GM21360 (cell line): ENCODE measurements at regions not wholly inside any gene's neighbourhood (a gene's known extent, or its start where the extent isn't known, plus 50 kb on each side); places are given as distances from the start of the nearest gene placed in this dataset.
"Not testable (repeated sequence)": the region's sequence is repeated elsewhere in the genome, so short reads cannot be mapped to it uniquely, and the experiment has no call there.

Experiments
- ATAC-seq: cut with Tn5 transposase; IDR thresholded peaks from one replicate; pipeline ENCODE4 v1.9.1; 2021; ENCODE audit warnings: mild to moderate bottlenecking, moderate library complexity; ENCODE audit not compliant: unreplicated experiment

DNA sequence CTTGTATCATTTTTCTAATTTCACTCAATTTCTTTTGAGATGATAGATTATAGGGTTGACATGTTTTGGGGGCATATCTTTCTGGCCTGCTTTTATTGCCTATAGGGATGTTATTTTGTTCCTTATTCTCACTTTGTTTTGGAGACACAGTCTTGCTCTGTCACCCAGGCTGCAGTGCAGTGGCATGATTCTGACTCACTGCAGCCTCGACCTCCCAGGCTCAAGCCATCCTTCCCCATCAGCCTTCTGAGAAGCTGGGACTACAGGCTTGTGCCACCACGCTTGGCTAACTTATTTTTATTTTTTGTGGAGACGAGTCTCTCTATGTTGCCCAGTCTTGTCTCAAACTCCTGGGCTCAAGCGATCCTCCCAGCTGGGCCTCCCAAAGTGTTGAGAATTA is 72.8 kb upstream of the FAN1 start:
- no peak for ATAC-seq

DNA sequence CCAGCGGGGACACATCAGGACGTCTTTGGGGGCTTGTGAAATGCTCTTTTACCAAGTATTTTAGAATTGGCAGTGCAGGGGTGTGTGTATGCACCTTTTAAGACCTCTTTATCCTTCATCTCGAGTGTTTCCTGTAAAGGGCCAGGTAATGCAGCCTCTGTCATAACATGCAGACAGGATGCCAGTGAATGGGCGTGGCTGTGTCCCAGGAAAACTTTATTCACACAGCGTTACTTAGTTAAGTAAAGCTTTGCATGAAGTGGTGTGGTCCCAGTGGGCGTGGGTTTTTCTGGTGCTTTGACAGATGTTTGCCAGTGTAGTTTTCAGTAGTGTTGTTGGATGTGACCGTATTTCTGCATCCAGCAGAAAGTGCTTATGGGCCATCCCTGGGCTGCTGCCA is 70.3 kb upstream of the FAN1 start:
- ATAC-seq = not testable (repeated sequence)

DNA sequence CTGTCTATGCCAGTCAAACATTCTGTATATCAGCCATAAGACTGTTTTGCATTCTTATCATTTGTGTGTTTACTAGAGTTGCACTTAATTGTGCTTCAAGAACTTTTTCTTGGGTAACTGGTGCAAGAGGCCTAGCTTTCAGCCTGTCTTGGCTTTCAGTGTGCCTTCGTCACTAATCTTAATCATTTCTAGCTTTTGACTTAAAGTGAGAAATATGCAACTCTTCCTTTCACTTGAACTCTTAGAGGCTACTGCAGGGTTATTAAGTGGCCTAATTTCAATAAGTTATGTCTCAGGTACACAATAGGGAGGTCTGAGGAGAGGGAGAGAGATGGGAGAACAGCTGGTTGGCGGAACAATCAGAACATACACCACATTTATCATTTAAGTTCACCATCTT is 62.1 kb upstream of the FAN1 start:
- not testable (repeated sequence) for ATAC-seq

- ATAC-seq = not testable (repeated sequence)
Measured at GRCh38 chr15:30842798-30843472, 60.8 kb upstream of the FAN1 start.

DNA sequence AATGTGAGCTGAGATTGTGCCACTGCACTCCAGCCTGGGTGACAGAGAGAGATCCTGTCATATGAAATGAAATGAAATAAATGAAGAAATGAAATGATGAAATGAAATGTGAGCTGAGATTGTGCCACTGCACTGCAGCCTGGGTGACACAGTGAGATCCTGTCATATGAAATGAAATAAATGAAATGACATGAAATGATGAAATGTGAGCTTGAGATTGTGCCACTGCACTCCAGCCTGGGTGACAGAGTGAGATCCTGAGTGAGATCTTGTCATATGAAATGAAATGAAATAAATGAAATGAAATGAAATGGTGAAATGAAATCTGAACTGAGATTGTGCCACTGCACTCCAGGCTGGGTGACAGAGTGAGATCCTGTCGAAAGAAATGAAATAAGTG is 58.2 kb upstream of the FAN1 start:
- not testable (repeated sequence) for ATAC-seq
